ENCODE measurements at regions not wholly inside any gene's neighbourhood (a gene's known extent, or its start where the extent isn't known, plus 50 kb on each side); places are given as distances from the start of the nearest gene placed in this dataset.
"Not testable (repeated sequence)": the region's sequence is repeated elsewhere in the genome, so short reads cannot be mapped to it uniquely, and the experiment has no call there.

DNA sequence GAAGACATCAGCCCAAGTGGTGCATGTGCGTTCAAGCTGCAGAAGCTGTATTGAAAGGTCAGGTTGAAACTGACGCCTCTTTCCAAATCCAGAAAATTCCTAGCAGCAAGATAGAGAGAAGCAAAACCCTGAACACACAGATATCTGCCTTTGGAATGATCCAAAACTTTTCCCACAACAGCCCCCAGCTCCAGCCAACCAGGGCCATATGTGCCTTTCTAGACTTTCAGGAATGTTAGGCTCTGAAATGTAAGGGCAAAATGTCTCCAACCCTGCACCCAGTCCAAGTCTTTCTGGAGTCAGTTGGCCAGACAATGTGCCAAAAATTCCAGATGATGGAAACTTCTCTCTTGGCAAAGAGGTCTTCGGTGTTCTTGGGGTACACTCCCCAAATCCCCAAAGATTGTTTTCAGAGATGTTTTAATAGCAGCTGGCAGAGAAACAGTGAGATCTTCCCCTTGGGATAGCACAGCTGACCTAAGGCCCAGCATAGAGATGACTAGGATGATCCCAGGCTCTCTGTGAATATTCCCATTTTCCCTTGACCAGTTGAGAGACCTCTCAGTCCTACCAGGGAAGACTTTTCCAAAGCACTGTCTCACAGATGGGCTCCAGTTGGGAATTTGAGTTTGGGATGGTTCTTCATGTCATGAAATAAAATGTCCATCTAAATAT is 440.4 kb upstream of the CD180 start:
- no peak overlapping the region for H3K4me3 ChIP-seq (ENCODE audit: low read length)
- DNase-seq (ENCODE audit: low read depth), result no peak
- TF ChIP-seq, protein P1, sequence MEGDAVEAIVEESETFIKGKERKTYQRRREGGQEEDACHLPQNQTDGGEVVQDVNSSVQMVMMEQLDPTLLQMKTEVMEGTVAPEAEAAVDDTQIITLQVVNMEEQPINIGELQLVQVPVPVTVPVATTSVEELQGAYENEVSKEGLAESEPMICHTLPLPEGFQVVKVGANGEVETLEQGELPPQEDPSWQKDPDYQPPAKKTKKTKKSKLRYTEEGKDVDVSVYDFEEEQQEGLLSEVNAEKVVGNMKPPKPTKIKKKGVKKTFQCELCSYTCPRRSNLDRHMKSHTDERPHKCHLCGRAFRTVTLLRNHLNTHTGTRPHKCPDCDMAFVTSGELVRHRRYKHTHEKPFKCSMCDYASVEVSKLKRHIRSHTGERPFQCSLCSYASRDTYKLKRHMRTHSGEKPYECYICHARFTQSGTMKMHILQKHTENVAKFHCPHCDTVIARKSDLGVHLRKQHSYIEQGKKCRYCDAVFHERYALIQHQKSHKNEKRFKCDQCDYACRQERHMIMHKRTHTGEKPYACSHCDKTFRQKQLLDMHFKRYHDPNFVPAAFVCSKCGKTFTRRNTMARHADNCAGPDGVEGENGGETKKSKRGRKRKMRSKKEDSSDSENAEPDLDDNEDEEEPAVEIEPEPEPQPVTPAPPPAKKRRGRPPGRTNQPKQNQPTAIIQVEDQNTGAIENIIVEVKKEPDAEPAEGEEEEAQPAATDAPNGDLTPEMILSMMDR (IDR thresholded peaks at IDR 0.05; ENCODE audit: insufficient read depth, low read depth, low read length, missing control alignments), result no peak

DNA sequence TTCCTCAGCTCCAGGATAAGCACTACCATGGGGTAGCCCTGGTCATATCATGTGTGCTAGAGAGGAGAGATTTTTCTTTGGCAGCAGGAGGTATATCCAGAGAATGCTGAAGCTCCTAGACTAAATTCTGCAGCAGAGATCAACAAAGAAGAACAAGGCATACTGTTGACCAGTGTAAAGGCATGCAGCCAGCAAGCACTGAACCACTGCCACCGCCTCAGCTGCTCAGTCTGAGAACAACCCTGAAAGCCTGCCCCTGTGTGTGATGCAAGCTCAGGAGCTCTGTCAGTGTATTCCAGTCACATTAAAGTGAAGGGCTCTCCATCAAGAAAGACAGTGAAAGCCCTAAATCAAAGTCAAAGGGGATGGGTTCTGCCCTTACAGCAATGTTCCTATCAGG is 439.5 kb upstream of the CD180 start:
- TF ChIP-seq, protein P1 (IDR thresholded peaks at IDR 0.05; ENCODE audit: insufficient read depth, low read depth, low read length, missing control alignments), result no peak

DNA sequence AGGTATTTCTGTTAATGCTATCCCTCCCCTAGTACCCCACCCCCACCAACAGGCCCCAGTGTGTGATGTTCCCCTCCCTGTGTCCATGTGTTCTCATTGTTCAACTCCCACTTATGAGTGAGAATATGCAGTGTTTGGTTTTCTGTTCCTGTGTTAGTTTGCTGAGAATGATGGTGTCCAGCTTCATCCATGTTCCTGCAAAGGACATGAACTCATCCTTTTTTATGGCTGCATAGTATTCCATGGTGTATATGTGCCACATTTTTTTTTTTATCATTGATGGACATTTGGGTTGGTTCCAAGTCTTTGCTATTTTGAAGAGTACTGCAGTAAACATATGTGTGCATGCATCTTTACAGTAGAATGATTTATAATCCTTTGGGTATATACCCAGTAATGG is 430.5 kb upstream of the CD180 start:
- H3K4me3 ChIP-seq (ENCODE audit: low read length); DNase-seq (ENCODE audit: low read depth): not testable (repeated sequence)

More for the DNA sequence above, 439.5 kb upstream of the CD180 start:
- no peak overlapping the region for H3K4me3 ChIP-seq (ENCODE audit: low read length)
- no peak for DNase-seq (ENCODE audit: low read depth)

DNA sequence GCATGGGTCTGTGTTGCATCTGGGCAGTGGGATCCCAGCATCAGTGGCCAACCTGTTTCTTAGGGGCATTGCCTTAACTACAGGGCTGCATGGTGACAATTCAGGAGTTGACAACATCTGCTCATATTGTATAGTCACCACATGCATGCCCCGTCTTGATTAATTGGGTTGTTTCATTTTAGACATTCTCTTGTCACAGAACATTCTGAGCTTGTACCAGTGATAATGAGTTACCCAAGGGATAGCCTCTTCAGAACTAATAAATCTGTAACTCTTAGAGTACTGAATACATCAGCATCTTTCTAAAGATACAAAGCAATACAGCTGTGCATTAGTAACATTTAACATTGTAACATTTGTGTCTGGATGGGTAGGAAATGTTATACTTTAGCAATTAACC is 426.5 kb upstream of the CD180 start:
- H3K4me3 ChIP-seq (ENCODE audit: low read length), result no peak overlapping the region
- TF ChIP-seq, protein P1 (IDR thresholded peaks at IDR 0.05; ENCODE audit: insufficient read depth, low read depth, low read length, missing control alignments), result no peak

DNA sequence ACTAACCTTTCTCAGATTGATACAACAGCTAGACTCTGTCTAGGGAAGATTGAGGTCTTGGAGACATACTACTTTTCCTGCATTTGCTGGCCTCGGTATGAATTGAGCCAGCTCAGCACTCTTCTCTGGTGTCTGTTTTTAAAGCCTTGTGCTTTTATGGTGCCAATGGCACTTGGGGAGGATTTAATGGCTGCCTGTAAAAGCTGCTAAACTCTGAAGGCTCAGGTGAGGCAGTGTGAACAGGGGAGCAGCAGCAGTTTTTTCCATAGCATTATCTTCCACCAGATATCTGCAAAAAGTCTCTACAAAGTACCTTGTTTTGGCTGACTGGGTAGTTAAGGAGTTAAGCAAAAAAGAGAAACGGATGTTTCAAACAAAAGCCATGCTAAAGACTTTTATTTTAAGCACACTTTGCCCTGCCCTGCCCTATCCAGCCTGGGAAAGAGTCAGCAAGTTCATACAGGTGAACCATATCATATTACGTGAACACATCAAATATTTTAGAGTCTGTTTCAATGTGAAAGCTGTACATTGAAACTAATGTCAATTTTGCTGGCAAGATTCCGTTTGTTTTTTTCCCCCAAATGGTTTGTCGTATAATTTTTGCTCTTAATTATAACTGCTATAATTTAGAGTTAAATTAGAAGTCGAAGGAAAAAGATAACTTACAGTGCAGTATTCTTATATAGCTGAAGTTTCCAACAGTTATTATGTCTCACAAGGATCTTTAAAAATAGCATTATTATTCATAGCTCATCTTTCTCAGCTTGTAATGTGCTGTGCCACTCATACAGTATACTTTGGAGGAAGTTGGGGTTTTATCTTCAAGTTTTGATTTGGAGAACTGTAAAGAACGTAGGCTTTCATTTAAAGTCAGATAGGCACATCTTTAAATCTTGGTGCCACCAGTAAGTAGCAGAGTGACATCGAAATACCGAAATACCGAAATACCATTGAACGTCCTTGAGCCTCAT is 424.1 kb upstream of the CD180 start:
- TF ChIP-seq, protein P1 (IDR thresholded peaks at IDR 0.05; ENCODE audit: insufficient read depth, low read depth, low read length, missing control alignments), result no peak
- H3K4me3 ChIP-seq (ENCODE audit: low read length), result no peak overlapping the region
- peak; percentile 39 for DNase-seq (ENCODE audit: low read depth)

More for the DNA sequence above, 426.5 kb upstream of the CD180 start:
- DNase-seq (ENCODE audit: low read depth), result no peak

DNA sequence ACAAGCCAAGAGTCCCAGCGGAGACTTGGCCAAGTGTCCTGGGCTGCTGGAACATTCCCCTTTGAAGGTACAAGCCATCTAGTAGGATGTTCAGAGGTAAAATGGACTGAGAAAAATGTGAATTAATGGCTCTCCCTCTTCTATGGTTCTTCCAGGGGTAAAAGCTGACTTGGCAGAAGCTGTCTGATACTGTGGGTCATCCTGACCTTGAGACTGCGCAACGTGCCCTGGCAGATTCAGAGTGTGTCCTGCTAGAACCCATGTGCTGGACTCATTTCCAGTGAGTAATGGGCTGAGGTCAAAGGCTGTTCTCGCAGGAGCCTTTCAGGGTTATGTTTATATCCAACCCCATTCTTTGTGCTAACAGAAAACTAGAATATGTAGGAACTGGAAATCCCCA is 423.0 kb upstream of the CD180 start:
- H3K4me3 ChIP-seq (ENCODE audit: low read length), result no peak overlapping the region
- TF ChIP-seq, protein P1 (IDR thresholded peaks at IDR 0.05; ENCODE audit: insufficient read depth, low read depth, low read length, missing control alignments), result no peak
- DNase-seq (ENCODE audit: low read depth), result no peak

DNA sequence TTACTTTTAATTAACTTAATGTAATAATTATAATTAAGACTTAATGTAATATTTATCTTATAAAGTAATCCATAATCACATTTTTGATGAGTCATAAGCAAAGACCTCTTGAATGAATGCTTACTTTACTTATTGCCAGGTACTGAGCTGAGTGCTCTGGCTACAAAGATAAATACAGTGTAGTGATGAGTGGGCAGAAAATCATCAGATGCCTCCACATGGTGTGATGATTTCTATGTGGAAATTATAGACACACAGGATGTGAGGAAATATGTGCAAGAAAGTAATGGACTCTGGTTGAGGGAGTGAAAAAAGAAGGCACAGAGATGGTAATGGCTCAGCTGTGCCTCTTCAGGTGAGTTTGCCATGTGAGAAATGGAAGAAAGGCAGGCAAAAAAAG is 422.6 kb upstream of the CD180 start:
- DNase-seq (ENCODE audit: low read depth), result peak; percentile 37
- H3K4me3 ChIP-seq (ENCODE audit: low read length), result no peak overlapping the region
- TF ChIP-seq, protein P1 (IDR thresholded peaks at IDR 0.05; ENCODE audit: insufficient read depth, low read depth, low read length, missing control alignments), result no peak
